CD4-positive, alpha-beta T cell (primary cell): ENCODE measurements at regions not wholly inside any gene's neighbourhood (a gene's known extent, or its start where the extent isn't known, plus 50 kb on each side); places are given as distances from the start of the nearest gene placed in this dataset.

Experiments
- ATAC-seq: fragments of 200-7000 bp; cut with Tn5 transposase; one replicate; pipeline ENCODE4 v1.10.0; 2022; ENCODE audit warnings: mild to moderate bottlenecking; ENCODE audit not compliant: poor library complexity
- CTCF ChIA-PET: fragments of 350-600 bp; sonication (Branson Sonifier 250); formaldehyde crosslinking; loops from one replicate; lab custom pipeline; 2021; ENCODE audit warnings: antibody characterized with exemption, inconsistent platforms; lab: Charles Lee
- POLR2A ChIA-PET: fragments of 350-600 bp; sonication (Branson Sonifier 250); formaldehyde crosslinking; loops from one replicate; lab custom pipeline; 2021; ENCODE audit warnings: antibody characterized with exemption, inconsistent platforms; lab: Charles Lee
- DNase-seq, 14 experiments: peaks; one replicate each; pipeline ENCODE4 v3.0.0-alpha.2; 2013 to 2020; ENCODE audit warnings: mixed read lengths in 2 of 14
- H3K27ac ChIP-seq, 2 donors: one replicate each; pipeline versions ENCODE4 v1.5.1 to v1.7.0; 2013; ENCODE audit warnings: low read length in 2 of 2, low read depth in 1 of 2, mild to moderate bottlenecking in 1 of 2
- H3K27me3 ChIP-seq, 2 experiments: 1 replicate in 1 of 2; 2 replicates in 1 of 2; pipeline versions ENCODE4 v1.6.1 to v1.7.0; 2013; ENCODE audit warnings: low read length in 2 of 2, control low read depth in 1 of 2, mild to moderate bottlenecking in 1 of 2, moderate library complexity in 1 of 2; ENCODE audit not compliant: insufficient read depth in 2 of 2, control insufficient read depth in 1 of 2
- H3K36me3 ChIP-seq: one replicate; pipeline ENCODE4 v1.6.1; 2013; ENCODE audit warnings: low read length, control low read depth; ENCODE audit not compliant: insufficient read depth
- H3K4me1 ChIP-seq: one replicate; pipeline ENCODE4 v1.6.1; 2013; ENCODE audit warnings: low read length, control low read depth; ENCODE audit not compliant: insufficient read depth
- H3K4me3 ChIP-seq: one replicate; pipeline ENCODE4 v1.5.1; 2013; ENCODE audit warnings: mild to moderate bottlenecking, low read length, moderate library complexity
- H3K9me3 ChIP-seq, 2 experiments: 1 replicate in 1 of 2; 2 replicates in 1 of 2; pipeline versions ENCODE4 v1.6.1 to v1.7.0; 2013; ENCODE audit warnings: low read length in 2 of 2, mild to moderate bottlenecking in 2 of 2, control low read depth in 1 of 2, moderate library complexity in 1 of 2; ENCODE audit not compliant: control insufficient read depth in 1 of 2, insufficient read depth in 1 of 2
- H3K27ac Mint-ChIP-seq: one replicate; pipeline ENCODE4 v1.8.0; 2020; ENCODE audit warnings: mixed read lengths
- H3K27me3 Mint-ChIP-seq: one replicate; pipeline ENCODE4 v1.8.0; 2021; ENCODE audit warnings: mixed read lengths
- H3K36me3 Mint-ChIP-seq: one replicate; pipeline ENCODE4 v1.8.0; 2021; ENCODE audit warnings: low read depth, mixed read lengths
- H3K4me1 Mint-ChIP-seq: one replicate; pipeline ENCODE4 v1.8.0; 2021; ENCODE audit warnings: low read depth, mixed read lengths
- H3K4me3 Mint-ChIP-seq: one replicate; pipeline ENCODE4 v1.8.0; 2020; ENCODE audit warnings: mild to moderate bottlenecking, mixed read lengths
- H3K9me3 Mint-ChIP-seq: one replicate; pipeline ENCODE4 v1.8.0; 2020; ENCODE audit warnings: mixed read lengths
- CTCF ChIP-seq: fragments of 200-600 bp; IDR thresholded peaks from one replicate; pipeline ENCODE4 v1.8.0; 2022; ENCODE audit warnings: antibody characterized with exemption, mild to moderate bottlenecking
- intact Hi-C, 2 experiments: fragments of 100-400 bp; cut with DNase I in 1 of 2; cut with micrococcal nuclease in 1 of 2; formaldehyde crosslinking; loops; one replicate each; pipeline versions ENCODE4 v1.15.1 to v1.9.0; 2023 to 2025; cut with DNase I, micrococcal nuclease

GRCh38 chr1:195958131-195958530, 650.1 kb downstream of the KCNT2 start:
- Mint-ChIP-seq H3K4me1 (no peaks in the 10 kb centered on the region), H3K36me3 (no peaks in the 10 kb centered on the region), H3K27me3 (no peaks in the 10 kb centered on the region), H3K9me3 (no peaks in the 10 kb centered on the region), H3K4me3 (no peak overlapping the region), H3K27ac (no peak overlapping the region)
- H3K27ac ChIP-seq, result no peak overlapping the region
- DNase-seq (no peak), ATAC-seq (no peak)
- no peaks in the 10 kb centered on the region for H3K27me3 ChIP-seq
- TF ChIP-seq CTCF, result no peak
- H3K4me3 ChIP-seq, result no peak overlapping the region
- no peaks in the 10 kb centered on the region for H3K4me1 ChIP-seq
- POLR2A ChIA-PET, result no interaction called here
- intact Hi-C loops, result no loop called here
- CTCF ChIA-PET, result no interaction called here
- no peaks in the 10 kb centered on the region for H3K9me3 ChIP-seq
- no peaks in the 10 kb centered on the region for H3K36me3 ChIP-seq

- Mint-ChIP-seq H3K27ac (no peak overlapping the region), H3K4me3 (no peak overlapping the region), H3K4me1 (no peaks in the 10 kb centered on the region), H3K36me3 (no peaks in the 10 kb centered on the region), H3K9me3 (no peaks in the 10 kb centered on the region), H3K27me3 (no peaks in the 10 kb centered on the region)
- Histone ChIP-seq H3K27ac (no peak overlapping the region), H3K4me1 (no peaks in the 10 kb centered on the region), H3K27me3 (no peaks in the 10 kb centered on the region), H3K9me3 (no peaks in the 10 kb centered on the region), H3K4me3 (no peak overlapping the region), H3K36me3 (no peaks in the 10 kb centered on the region)
- TF ChIP-seq CTCF, result no peak
- intact Hi-C loops, result no loop called here
- DNase-seq (no peak), ATAC-seq (no peak)
- CTCF ChIA-PET, result no interaction called here
- POLR2A ChIA-PET, result no interaction called here
These were observed 651.4 kb downstream of the KCNT2 start for GRCh38 chr1:195956845-195957244.

GRCh38 chr1:195954848-195955247, 653.4 kb downstream of the KCNT2 start:
- no peaks in the 10 kb centered on the region for H3K36me3 ChIP-seq
- ChIA-PET POLR2A (no interaction called here), CTCF (no interaction called here)
- Mint-ChIP-seq H3K4me1 (no peaks in the 10 kb centered on the region), H3K27ac (no peak overlapping the region), H3K36me3 (no peaks in the 10 kb centered on the region), H3K9me3 (no peaks in the 10 kb centered on the region), H3K4me3 (no peak overlapping the region), H3K27me3 (no peaks in the 10 kb centered on the region)
- ATAC-seq, result no peak
- no peak for DNase-seq
- H3K4me1 ChIP-seq, result no peaks in the 10 kb centered on the region
- H3K27ac ChIP-seq, result no peak overlapping the region
- intact Hi-C loops, result no loop called here
- no peak overlapping the region for H3K4me3 ChIP-seq
- H3K27me3 ChIP-seq, result no peaks in the 10 kb centered on the region
- no peak for TF ChIP-seq CTCF
- no peaks in the 10 kb centered on the region for H3K9me3 ChIP-seq
